Neuronal stem cell (in vitro differentiated cells): ENCODE measurements at regions not wholly inside any gene's neighbourhood (a gene's known extent, or its start where the extent isn't known, plus 50 kb on each side); places are given as distances from the start of the nearest gene placed in this dataset.

Source experiments
- DNase-seq: peaks from one replicate; pipeline ENCODE4 v3.0.0-alpha.2; 2013; ENCODE audit warnings: low spot score
- H2AFZ ChIP-seq: one replicate; pipeline ENCODE4 v1.6.1; 2013; ENCODE audit warnings: mild to moderate bottlenecking, low read length, inconsistent platforms
- H2AK5ac ChIP-seq: 2 replicates; pipeline ENCODE4 v1.6.1; 2013; ENCODE audit warnings: low read depth, mild to moderate bottlenecking, inconsistent platforms, low read length, moderate library complexity, mixed read lengths
- H2BK120ac ChIP-seq: 2 replicates; pipeline ENCODE4 v1.6.1; 2013; ENCODE audit warnings: low read depth, mild to moderate bottlenecking, inconsistent platforms, low read length, moderate library complexity, mixed read lengths
- H2BK12ac ChIP-seq: one replicate; pipeline ENCODE4 v1.6.1; 2013; ENCODE audit warnings: low read length, inconsistent platforms
- H2BK15ac ChIP-seq: 2 replicates; pipeline ENCODE4 v1.6.1; 2013; ENCODE audit warnings: mild to moderate bottlenecking, low read length, inconsistent platforms, mixed read lengths
- H2BK5ac ChIP-seq: one replicate; pipeline ENCODE4 v1.6.1; 2013; ENCODE audit warnings: inconsistent platforms, mild to moderate bottlenecking, low read length, moderate library complexity
- H3K14ac ChIP-seq: one replicate; pipeline ENCODE4 v1.6.1; 2013; ENCODE audit warnings: low read length, inconsistent platforms
- H3K18ac ChIP-seq: 2 replicates; pipeline ENCODE4 v1.6.1; 2013; ENCODE audit warnings: low read length, inconsistent platforms
- H3K23ac ChIP-seq: 2 replicates; pipeline ENCODE4 v1.6.1; 2013; ENCODE audit warnings: low read depth, mild to moderate bottlenecking, mixed read lengths, low read length, inconsistent platforms; ENCODE audit not compliant: poor library complexity
- H3K27ac ChIP-seq: replicated peaks from 3 replicates; pipeline ENCODE4 v1.5.1; 2013; ENCODE audit warnings: low read length, inconsistent platforms
- H3K27me3 ChIP-seq, 3 experiments: 2 replicates each; pipeline ENCODE4 v1.6.1; 2013; ENCODE audit warnings: low read length in 3 of 3, mild to moderate bottlenecking in 2 of 3, inconsistent platforms in 1 of 3, low read depth in 1 of 3, mixed read lengths in 1 of 3, moderate library complexity in 1 of 3; ENCODE audit not compliant: control insufficient read depth in 3 of 3, insufficient read depth in 3 of 3
- H3K36me3 ChIP-seq, 2 donors: replicated peaks in 1 of 2; 2 replicates each; pipeline ENCODE4 v1.6.1; 2013; ENCODE audit warnings: low read length in 2 of 2; ENCODE audit not compliant: control insufficient read depth in 2 of 2, insufficient read depth in 2 of 2
- H3K4ac ChIP-seq: 2 replicates; pipeline ENCODE4 v1.6.1; 2013; ENCODE audit warnings: inconsistent platforms, mild to moderate bottlenecking, low read length, moderate library complexity
- H3K4me1 ChIP-seq, 2 donors: 1 replicate in 1 of 2; 2 replicates in 1 of 2; pipeline ENCODE4 v1.6.1; 2013; ENCODE audit warnings: low read length in 2 of 2, low read depth in 1 of 2; ENCODE audit not compliant: control insufficient read depth in 2 of 2, insufficient read depth in 1 of 2
- H3K4me2 ChIP-seq: one replicate; pipeline ENCODE4 v1.6.1; 2013; ENCODE audit warnings: mild to moderate bottlenecking, low read length, inconsistent platforms; ENCODE audit not compliant: insufficient read depth, poor library complexity, severe bottlenecking
- H3K4me3 ChIP-seq, 2 donors: 2 replicates each; pipeline ENCODE4 v1.5.1; 2013; ENCODE audit warnings: low read length in 2 of 2, mild to moderate bottlenecking in 2 of 2, inconsistent platforms in 1 of 2, moderate library complexity in 1 of 2
- H3K79me1 ChIP-seq: one replicate; pipeline ENCODE4 v1.6.1; 2013; ENCODE audit warnings: low read depth, mild to moderate bottlenecking, inconsistent platforms, low read length, moderate library complexity
- H3K9ac ChIP-seq: one replicate; pipeline ENCODE4 v1.6.1; 2013; ENCODE audit warnings: mild to moderate bottlenecking, low read depth, low read length, inconsistent platforms; ENCODE audit not compliant: poor library complexity
- H3K9me3 ChIP-seq, 2 donors: replicated peaks in 1 of 2; 2 replicates each; pipeline versions ENCODE3 to v1.6.1; 2013; ENCODE audit warnings: low read length in 2 of 2, mild to moderate bottlenecking in 2 of 2, inconsistent platforms in 1 of 2, low read depth in 1 of 2, mixed read lengths in 1 of 2, moderate library complexity in 1 of 2; ENCODE audit not compliant: control insufficient read depth in 2 of 2, insufficient read depth in 1 of 2
- H4K8ac ChIP-seq: one replicate; pipeline ENCODE4 v1.6.1; 2013; ENCODE audit warnings: low read depth, mild to moderate bottlenecking, inconsistent platforms, low read length, moderate library complexity
- H4K91ac ChIP-seq: one replicate; pipeline ENCODE4 v1.6.1; 2013; ENCODE audit warnings: low read length, low read depth, mild to moderate bottlenecking, inconsistent platforms; ENCODE audit not compliant: poor library complexity
- WGBS, 2 donors: extraction: QIAGEN DNeasy Blood & Tissue Kit; methylation state at CpG; one replicate each; pipeline ENCODE4 v1.1.7; 2013; ENCODE audit warnings: missing lambda C conversion rate in 2 of 2, mixed read lengths in 1 of 2; ENCODE audit not compliant: insufficient read length in 2 of 2, insufficient replicate concordance in 1 of 2; ENCODE audit errors: extremely low coverage in 2 of 2; 5-methylcytosine and 5-hydroxymethylcytosine counted together

DNA sequence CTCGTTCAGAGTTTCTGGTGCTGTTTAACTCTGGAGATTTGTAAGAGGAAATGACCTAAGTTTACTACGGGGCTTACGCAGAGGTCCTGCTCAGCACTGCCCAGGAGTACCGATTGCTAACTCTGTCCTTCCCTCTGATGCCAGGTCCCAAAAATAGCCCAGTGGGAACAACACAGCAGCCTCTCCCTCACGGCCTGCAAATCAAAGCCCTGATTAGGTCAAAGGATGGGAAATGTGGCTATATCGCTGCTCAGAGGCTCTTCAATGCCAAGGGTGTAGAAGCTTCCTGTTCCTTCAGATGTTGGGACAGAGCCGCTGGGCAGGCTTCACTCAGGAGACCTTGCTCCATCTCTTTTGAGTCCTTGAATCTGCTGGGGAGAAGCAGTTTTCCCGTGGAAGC lies 174.2 kb upstream of the KCNJ16 start:
- H2BK15ac ChIP-seq: no peak overlapping the region
- H3K9me3 ChIP-seq: no peaks in the 10 kb centered on the region
- no peak overlapping the region for H2BK12ac ChIP-seq
- no CpG with 5 or more reads among the region's 8 CpGs for WGBS, 2 donors
- no peak overlapping the region for H3K4ac ChIP-seq
- H4K8ac ChIP-seq: no peak overlapping the region
- H2BK5ac ChIP-seq: no peak overlapping the region
- no peak for DNase-seq
- H4K91ac ChIP-seq: no peak overlapping the region
- no peaks in the 10 kb centered on the region for H3K4me1 ChIP-seq
- no peak overlapping the region for H2AK5ac ChIP-seq
- H3K4me2 ChIP-seq: no peak overlapping the region
- H3K14ac ChIP-seq: no peak overlapping the region
- no peak overlapping the region for H3K9ac ChIP-seq
- no peak overlapping the region for H3K27ac ChIP-seq
- no peaks in the 10 kb centered on the region for H3K27me3 ChIP-seq
- H3K23ac ChIP-seq: no peak overlapping the region
- H2BK120ac ChIP-seq: no peak overlapping the region
- H3K36me3 ChIP-seq: no peaks in the 10 kb centered on the region
- H2AFZ ChIP-seq: no peak overlapping the region
- H3K18ac ChIP-seq: no peak overlapping the region
- H3K4me3 ChIP-seq: no peak overlapping the region
- no peaks in the 10 kb centered on the region for H3K79me1 ChIP-seq

GRCh38 chr17:69906306-69906705 lies 168.7 kb upstream of the KCNJ16 start:
- WGBS, 2 donors: no CpG with 5 or more reads among the region's 4 CpGs
- H2AK5ac ChIP-seq: no peak overlapping the region
- H2BK120ac ChIP-seq: no peak overlapping the region
- H3K14ac ChIP-seq: no peak overlapping the region
- H4K8ac ChIP-seq: no peak overlapping the region
- no peak overlapping the region for H2BK15ac ChIP-seq
- H4K91ac ChIP-seq: no peak overlapping the region
- no peak overlapping the region for H2AFZ ChIP-seq
- H2BK12ac ChIP-seq: no peak overlapping the region
- no peaks in the 10 kb centered on the region for H3K4me1 ChIP-seq
- H3K9me3 ChIP-seq: peaks cover 0 to 2% of the 10 kb centered on the region in 2 donors
- DNase-seq: no peak
- no peaks in the 10 kb centered on the region for H3K79me1 ChIP-seq
- H3K36me3 ChIP-seq: no peaks in the 10 kb centered on the region
- H2BK5ac ChIP-seq: no peak overlapping the region
- no peak overlapping the region for H3K4ac ChIP-seq
- H3K27me3 ChIP-seq: no peaks in the 10 kb centered on the region
- H3K9ac ChIP-seq: no peak overlapping the region
- no peak overlapping the region for H3K18ac ChIP-seq
- no peak overlapping the region for H3K27ac ChIP-seq
- no peak overlapping the region for H3K4me2 ChIP-seq
- H3K4me3 ChIP-seq: no peak overlapping the region
- H3K23ac ChIP-seq: no peak overlapping the region

DNA sequence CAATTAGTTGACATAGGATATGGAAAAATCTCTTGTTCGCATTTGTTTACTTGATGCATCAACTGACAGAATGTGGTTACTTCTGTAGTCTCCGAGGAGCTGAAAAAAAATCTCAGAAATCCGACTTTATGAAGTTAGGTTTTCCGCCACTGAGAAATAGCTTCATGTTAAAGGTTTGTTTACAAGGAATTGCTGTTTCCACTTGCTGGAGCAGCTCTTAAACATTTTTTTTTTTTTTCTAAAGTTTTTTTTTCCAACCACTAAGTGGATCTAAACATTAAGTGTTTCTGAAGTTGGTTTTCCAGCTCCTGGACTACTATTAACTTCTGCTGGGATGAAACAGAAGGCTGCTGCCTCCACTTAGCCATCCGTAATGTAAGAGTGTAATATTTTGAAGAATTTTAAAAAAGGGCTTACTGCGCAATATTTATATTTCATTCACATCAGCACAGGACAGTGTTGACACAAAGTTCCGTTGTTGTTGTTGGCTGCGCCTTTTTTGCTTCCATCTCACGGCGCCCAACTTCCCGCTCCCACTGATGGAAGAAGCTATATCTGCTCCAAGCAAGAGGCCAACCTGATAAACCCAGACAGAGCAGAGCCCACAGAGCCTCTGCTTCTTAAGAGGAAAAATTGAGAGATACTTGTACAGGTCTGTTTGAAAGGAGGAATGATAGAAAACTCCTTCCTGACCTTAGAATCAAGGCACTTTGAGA lies 167.7 kb upstream of the KCNJ16 start:
- DNase-seq: no peak
- Histone ChIP-seq H3K14ac (no peak overlapping the region), H3K9me3 (peaks cover 0 to 2% of the 10 kb centered on the region in 2 donors), H3K23ac (no peak overlapping the region), H4K91ac (no peak overlapping the region), H2BK15ac (no peak overlapping the region), H2BK120ac (no peak overlapping the region), H3K4me2 (no peak overlapping the region), H3K36me3 (no peaks in the 10 kb centered on the region), H3K4ac (no peak overlapping the region), H3K4me3 (no peak overlapping the region), H3K27me3 (no peaks in the 10 kb centered on the region), H3K9ac (no peak overlapping the region), H2BK12ac (no peak overlapping the region), H2AFZ (no peak overlapping the region), H3K4me1 (no peaks in the 10 kb centered on the region), H3K79me1 (no peaks in the 10 kb centered on the region), H2BK5ac (no peak overlapping the region), H2AK5ac (no peak overlapping the region), H3K27ac (no peak overlapping the region), H4K8ac (no peak overlapping the region), H3K18ac (no peak overlapping the region)
- no CpG with 5 or more reads among the region's 11 CpGs for WGBS, 2 donors

DNA sequence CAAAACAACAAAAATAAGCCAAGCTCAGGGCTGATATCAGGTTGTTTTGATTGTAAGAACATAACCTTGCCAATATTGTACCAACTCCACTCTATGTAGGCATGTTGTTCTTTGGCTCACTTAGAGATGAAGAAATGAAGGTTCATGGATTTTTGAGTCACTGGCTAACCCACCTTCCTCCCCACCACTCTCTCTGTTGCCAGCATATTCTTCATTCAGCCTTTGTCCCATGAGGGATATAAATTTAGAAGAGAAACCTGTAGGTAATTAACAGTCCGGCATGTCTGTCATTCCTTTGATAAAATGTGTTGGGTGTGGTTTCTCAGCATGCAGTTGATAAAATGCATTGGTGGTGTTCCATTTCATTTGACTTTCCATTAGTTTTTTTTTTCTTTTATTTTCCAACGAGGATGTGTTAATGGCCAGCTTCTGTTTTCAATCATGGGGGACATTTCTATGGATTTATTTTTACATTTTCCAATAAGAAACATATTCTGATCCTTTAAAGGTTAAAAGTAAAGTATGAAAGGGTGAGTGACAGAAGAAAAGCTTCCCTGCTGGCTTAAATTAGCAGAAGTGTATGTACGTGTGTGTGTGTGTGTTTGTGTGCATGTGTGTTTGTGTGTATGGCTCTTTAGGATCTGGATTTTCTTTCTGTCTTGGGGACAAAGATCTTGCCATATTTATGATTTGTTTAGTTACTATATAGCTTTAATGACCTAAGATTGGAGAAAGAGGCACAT lies 166.2 kb upstream of the KCNJ16 start:
- no peak overlapping the region for H3K4ac ChIP-seq
- WGBS, 2 donors: no CpG with 5 or more reads among the region's 3 CpGs
- H3K36me3 ChIP-seq: no peaks in the 10 kb centered on the region
- no peak overlapping the region for H4K8ac ChIP-seq
- peaks cover 0 to 2% of the 10 kb centered on the region in 2 donors for H3K9me3 ChIP-seq
- no peak overlapping the region for H3K18ac ChIP-seq
- no peak overlapping the region for H3K4me2 ChIP-seq
- no peak overlapping the region for H4K91ac ChIP-seq
- no peak overlapping the region for H2BK12ac ChIP-seq
- no peak for DNase-seq
- H2BK5ac ChIP-seq: no peak overlapping the region
- no peak overlapping the region for H3K14ac ChIP-seq
- no peak overlapping the region for H3K4me3 ChIP-seq
- no peak overlapping the region for H3K9ac ChIP-seq
- no peak overlapping the region for H2BK15ac ChIP-seq
- peaks cover 0 to 4% of the 10 kb centered on the region in 2 donors for H3K4me1 ChIP-seq
- H3K79me1 ChIP-seq: no peaks in the 10 kb centered on the region
- H3K27ac ChIP-seq: no peak overlapping the region
- no peak overlapping the region for H2BK120ac ChIP-seq
- H2AFZ ChIP-seq: no peak overlapping the region
- no peak overlapping the region for H3K23ac ChIP-seq
- no peaks in the 10 kb centered on the region for H3K27me3 ChIP-seq
- H2AK5ac ChIP-seq: no peak overlapping the region
